ENCODE measurements at regions not wholly inside any gene's neighbourhood (a gene's known extent, or its start where the extent isn't known, plus 50 kb on each side); places are given as distances from the start of the nearest gene placed in this dataset.

DNA sequence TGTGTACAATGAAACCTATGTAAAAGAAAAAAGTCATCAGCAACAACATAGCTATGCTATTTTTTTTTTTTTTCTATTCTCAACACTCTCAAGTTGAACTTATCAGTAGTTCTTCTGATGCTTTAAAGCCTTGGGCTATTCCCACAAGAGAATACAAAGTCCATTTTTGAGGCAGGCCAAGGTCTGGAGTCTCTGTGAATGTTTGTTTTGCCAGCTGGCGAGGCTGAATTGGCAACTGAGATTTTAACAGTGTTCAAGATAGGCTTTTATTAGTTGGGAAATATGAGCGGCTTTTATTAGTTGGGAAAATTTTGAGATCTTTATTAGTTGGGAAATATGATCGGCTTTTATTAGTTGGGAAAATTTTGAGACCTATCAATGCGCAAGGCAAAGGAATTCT is 336.6 kb downstream of the SLITRK2 start:
- H3K4me2 ChIP-seq (ENCODE audit: low read depth, low read length): no peak overlapping the region
- H3K9me1 ChIP-seq (ENCODE audit: insufficient read depth, low read length): no peaks in the 10 kb centered on the region
- BruUV-seq (replicated peaks): no TSS peak

More for the DNA sequence above, 336.6 kb downstream of the SLITRK2 start:
- Histone ChIP-seq H3K4ac (ENCODE audit: low read depth, low read length) (no peak overlapping the region), H2BK15ac (ENCODE audit: low read depth, low read length) (no peak overlapping the region), H3K4me1 (ENCODE audit: control insufficient read depth, insufficient read depth, low read length) (no peaks in the 10 kb centered on the region), H4K5ac (ENCODE audit: low read depth, low read length) (no peak overlapping the region), H3K36me3 (ENCODE audit: control insufficient read depth, insufficient read depth, low read length) (no peaks in the 10 kb centered on the region), H3K9ac (ENCODE audit: low read depth, low read length) (no peak overlapping the region), H3K14ac (replicated peaks; ENCODE audit: low read depth, low read length) (no peak overlapping the region), H3K56ac (ENCODE audit: extremely low read depth, insufficient read depth, low read length) (no peak overlapping the region), H2AFZ (replicated peaks; ENCODE audit: low read length, poor library complexity) (no peak overlapping the region), H2BK20ac (ENCODE audit: low read depth, low read length) (no peak overlapping the region), H2BK5ac (ENCODE audit: low read depth, low read length, poor library complexity, severe bottlenecking) (no peak overlapping the region), H2AK5ac (ENCODE audit: low read depth, low read length) (no peak overlapping the region), H3K27ac (ENCODE audit: insufficient read depth, low read length) (no peak overlapping the region), H3K79me1 (ENCODE audit: low read depth in 1 of 2, low read length in 2 of 2) (no peaks in the 10 kb centered on the region), H2BK120ac (ENCODE audit: low read depth, low read length) (no peak overlapping the region), H4K20me1 (ENCODE audit: insufficient read depth, low read length) (no peaks in the 10 kb centered on the region), H3K23ac (ENCODE audit: low read depth, low read length) (no peak overlapping the region), H3K18ac (ENCODE audit: low read depth, low read length) (no peak overlapping the region), H3K4me3 (ENCODE audit: insufficient read depth, low read depth, low read length) (no peak overlapping the region), H2AK9ac (replicated peaks; ENCODE audit: low read depth, low read length, poor library complexity) (no peak overlapping the region), H4K91ac (ENCODE audit: insufficient read depth, low read depth, low read length) (no peak overlapping the region), H3K27me3 (ENCODE audit: control insufficient read depth, insufficient read depth, low read length) (no peaks in the 10 kb centered on the region), H4K8ac (ENCODE audit: low read depth in 2 of 2, low read length in 2 of 2) (no peak overlapping the region), H3K9me3 (ENCODE audit: control insufficient read depth, insufficient read depth, low read length) (no peaks in the 10 kb centered on the region)
- ChIA-PET CTCF (no interaction called here), POLR2A (ENCODE audit: unreplicated experiment) (no interaction called here)
- in situ Hi-C loops (cut with MboI; ENCODE audit: low sequenced_read_pairs) (no loop called here), intact Hi-C loops (cut with micrococcal nuclease) (no loop called here), dilution Hi-C loops (cut with HindIII; ENCODE audit: low sequenced_read_pairs, unreplicated experiment) (no loop called here)
- no peak for ATAC-seq (ENCODE audit: low read depth)
- 80% methylated on average over 1 of the region's 4 CpGs; no CpG with 5 or more reads in 1 of the 2 experiments for WGBS, 2 experiments (ENCODE audit: extremely low coverage in 2 of 2, insufficient read length in 1 of 2)
- DNase-seq: no peak
- TF ChIP-seq CHD1 (IDR thresholded peaks at IDR 0.05; ENCODE audit: low read depth, low read length): no peak
- TF ChIP-seq, protein P1, sequence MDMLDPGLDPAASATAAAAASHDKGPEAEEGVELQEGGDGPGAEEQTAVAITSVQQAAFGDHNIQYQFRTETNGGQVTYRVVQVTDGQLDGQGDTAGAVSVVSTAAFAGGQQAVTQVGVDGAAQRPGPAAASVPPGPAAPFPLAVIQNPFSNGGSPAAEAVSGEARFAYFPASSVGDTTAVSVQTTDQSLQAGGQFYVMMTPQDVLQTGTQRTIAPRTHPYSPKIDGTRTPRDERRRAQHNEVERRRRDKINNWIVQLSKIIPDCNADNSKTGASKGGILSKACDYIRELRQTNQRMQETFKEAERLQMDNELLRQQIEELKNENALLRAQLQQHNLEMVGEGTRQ (IDR thresholded peaks at IDR 0.05; ENCODE audit: low read depth, low read length): no peak
- no peak for TF ChIP-seq BHLHE40 (IDR thresholded peaks at IDR 0.05; ENCODE audit: low read depth, low read length)
- TF ChIP-seq FOS (IDR thresholded peaks at IDR 0.05; ENCODE audit: low read depth, low read length): no peak
- TF ChIP-seq RFX5 (IDR thresholded peaks at IDR 0.05; ENCODE audit: low read depth, low read length): no peak
- no peak for TF ChIP-seq MAFK (IDR thresholded peaks at IDR 0.05; ENCODE audit: low read depth, low read length)
- TF ChIP-seq RAD21 (IDR thresholded peaks at IDR 0.05; ENCODE audit: low read length): no peak
- no peak for TF ChIP-seq CEBPB (IDR thresholded peaks at IDR 0.05; ENCODE audit: low read depth, low read length)
- no peak for TF ChIP-seq SMC3 (IDR thresholded peaks at IDR 0.05; ENCODE audit: low read depth, low read length)
- TF ChIP-seq, protein P2, sequence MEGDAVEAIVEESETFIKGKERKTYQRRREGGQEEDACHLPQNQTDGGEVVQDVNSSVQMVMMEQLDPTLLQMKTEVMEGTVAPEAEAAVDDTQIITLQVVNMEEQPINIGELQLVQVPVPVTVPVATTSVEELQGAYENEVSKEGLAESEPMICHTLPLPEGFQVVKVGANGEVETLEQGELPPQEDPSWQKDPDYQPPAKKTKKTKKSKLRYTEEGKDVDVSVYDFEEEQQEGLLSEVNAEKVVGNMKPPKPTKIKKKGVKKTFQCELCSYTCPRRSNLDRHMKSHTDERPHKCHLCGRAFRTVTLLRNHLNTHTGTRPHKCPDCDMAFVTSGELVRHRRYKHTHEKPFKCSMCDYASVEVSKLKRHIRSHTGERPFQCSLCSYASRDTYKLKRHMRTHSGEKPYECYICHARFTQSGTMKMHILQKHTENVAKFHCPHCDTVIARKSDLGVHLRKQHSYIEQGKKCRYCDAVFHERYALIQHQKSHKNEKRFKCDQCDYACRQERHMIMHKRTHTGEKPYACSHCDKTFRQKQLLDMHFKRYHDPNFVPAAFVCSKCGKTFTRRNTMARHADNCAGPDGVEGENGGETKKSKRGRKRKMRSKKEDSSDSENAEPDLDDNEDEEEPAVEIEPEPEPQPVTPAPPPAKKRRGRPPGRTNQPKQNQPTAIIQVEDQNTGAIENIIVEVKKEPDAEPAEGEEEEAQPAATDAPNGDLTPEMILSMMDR (conservative IDR thresholded peaks at IDR 0.05; ENCODE audit: low read depth, low read length): no peak
- TF ChIP-seq MXI1 (IDR thresholded peaks at IDR 0.05; ENCODE audit: borderline replicate concordance, low read depth, low read length): no peak
- no peak for TF ChIP-seq POLR2A (IDR thresholded peaks at IDR 0.05; ENCODE audit: low read depth, low read length)
- TF ChIP-seq, protein P3, sequence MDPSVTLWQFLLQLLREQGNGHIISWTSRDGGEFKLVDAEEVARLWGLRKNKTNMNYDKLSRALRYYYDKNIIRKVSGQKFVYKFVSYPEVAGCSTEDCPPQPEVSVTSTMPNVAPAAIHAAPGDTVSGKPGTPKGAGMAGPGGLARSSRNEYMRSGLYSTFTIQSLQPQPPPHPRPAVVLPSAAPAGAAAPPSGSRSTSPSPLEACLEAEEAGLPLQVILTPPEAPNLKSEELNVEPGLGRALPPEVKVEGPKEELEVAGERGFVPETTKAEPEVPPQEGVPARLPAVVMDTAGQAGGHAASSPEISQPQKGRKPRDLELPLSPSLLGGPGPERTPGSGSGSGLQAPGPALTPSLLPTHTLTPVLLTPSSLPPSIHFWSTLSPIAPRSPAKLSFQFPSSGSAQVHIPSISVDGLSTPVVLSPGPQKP (IDR thresholded peaks at IDR 0.05; ENCODE audit: borderline replicate concordance, low read depth, low read length): no peak
- no peak for TF ChIP-seq RCOR1 (IDR thresholded peaks at IDR 0.05; ENCODE audit: insufficient replicate concordance, low read length)
- no peak for TF ChIP-seq NFE2L2 (IDR thresholded peaks at IDR 0.05; ENCODE audit: low read depth, low read length)
- TF ChIP-seq MAZ (IDR thresholded peaks at IDR 0.05; ENCODE audit: borderline replicate concordance, low read depth, low read length): no peak
